ENCODE measurements at regions not wholly inside any gene's neighbourhood (a gene's known extent, or its start where the extent isn't known, plus 50 kb on each side); places are given as distances from the start of the nearest gene placed in this dataset.

DNA sequence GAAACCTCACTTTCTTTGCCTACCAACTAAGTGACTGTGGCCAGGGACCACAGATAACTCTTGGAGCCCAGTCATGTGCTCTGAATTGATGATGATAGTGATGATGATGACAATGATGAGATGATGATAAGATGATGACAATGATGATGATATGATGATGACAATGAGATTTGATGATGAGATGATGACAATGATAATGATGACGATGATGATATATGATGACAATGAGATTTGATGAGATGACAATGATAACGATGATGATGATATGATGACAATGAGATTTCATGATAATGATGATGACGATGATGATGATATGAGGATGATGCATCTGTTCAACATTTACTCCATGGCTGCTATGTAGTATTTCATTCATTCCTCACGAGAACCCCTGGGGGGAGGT lies 213.0 kb downstream of the ERCC6L2 start:
- H3K4me3 ChIP-seq (ENCODE audit: low read depth, low read length): no peak overlapping the region
- TF ChIP-seq CTCF (IDR thresholded peaks at IDR 0.05; ENCODE audit: low read depth, low read length): no peak

DNA sequence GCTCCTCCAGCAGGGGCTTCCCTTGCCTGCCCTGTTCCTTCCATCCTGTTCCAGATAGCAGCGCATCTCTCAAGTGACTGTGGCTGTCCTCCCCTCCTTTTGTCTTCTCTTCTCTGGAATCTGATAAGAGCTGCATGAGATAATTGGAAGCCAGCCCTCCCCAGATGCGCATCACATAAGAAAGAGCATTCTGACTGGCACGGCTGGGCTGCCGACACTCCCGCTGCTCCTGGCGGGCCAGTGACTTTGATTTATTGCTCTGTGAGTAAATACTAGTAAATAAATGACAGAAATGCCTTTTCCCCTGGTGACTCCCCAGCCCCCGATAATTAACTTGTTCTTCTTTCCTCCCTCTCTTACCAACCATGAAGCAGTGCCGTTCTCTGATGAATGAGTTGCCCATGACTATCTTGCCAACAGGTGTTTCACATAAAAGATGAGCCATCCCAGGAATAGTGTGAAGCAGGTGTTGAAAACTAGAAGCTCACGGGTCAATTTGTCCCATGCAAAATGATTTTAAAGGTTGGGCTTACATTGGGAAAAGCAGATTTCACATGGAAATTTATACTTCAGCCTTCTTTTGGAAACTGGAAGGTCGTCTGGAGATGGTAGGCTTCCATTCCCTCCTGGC lies 212.3 kb downstream of the ERCC6L2 start:
- no peak for TF ChIP-seq CTCF (IDR thresholded peaks at IDR 0.05; ENCODE audit: low read depth, low read length)
- no peak overlapping the region for H3K4me3 ChIP-seq (ENCODE audit: low read depth, low read length)

DNA sequence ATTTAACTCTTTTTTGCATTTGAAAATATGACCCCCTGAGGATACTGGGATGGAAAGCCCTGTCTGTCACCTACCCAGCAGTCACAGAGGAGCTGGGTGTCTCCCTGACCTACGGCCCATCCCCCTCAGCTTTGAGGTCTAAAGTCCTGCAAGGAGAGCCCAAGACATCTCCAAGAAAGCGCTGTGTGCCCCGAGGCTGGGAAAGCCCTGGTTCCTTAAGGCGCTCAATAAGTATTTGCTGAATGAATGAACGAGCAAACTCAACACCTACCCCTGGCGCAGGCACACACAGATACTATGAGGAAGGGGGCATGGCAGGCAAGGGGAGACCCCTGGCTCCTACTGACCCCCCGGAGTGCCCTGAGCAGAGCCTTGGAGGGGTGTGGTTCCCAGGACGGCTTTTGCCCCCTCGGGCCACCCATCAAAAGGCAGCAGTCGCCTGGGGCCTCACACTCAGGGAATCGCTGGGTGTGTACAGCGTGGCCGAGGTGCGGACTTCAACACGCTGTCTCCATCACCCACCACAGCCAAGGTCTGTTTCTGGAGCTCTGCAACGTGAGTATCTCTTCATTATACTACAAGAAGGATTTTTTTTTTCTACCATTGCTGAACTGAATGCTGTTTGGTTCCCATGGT lies 211.6 kb downstream of the ERCC6L2 start:
- TF ChIP-seq CTCF (IDR thresholded peaks at IDR 0.05; ENCODE audit: low read depth, low read length): no peak
- H3K4me3 ChIP-seq (ENCODE audit: low read depth, low read length): no peak overlapping the region

DNA sequence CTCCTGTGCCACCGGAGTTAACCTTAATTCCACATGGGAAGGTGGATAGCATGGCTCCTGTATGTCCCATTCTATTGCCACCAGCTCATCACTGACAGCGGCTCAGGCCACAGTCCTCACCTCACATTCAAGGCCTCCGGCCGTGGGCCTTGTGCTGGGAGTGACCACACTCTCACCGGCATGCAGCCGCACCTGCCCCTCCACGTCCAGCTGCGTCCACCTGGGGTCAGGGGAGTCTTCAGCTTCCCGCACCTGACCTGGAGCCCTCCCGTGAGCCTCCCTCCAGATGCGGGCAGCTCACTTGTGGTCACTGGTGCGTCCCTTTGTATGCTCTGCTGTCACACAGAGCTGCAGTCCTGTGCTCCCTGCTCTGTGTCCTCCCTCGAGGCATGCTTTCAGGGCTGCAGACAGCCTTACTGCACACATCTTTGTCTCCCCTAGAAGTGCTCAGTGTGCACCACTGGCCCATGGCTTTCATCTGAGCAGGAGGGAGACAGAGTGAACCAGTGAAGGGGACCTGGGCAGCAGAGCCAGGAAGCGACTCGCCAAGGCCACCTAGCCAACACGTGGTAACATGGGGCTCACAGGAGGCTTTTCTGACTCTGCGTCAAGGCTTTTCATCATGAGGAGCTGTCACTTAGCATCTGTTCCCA lies 210.1 kb downstream of the ERCC6L2 start:
- no peak for TF ChIP-seq CTCF (IDR thresholded peaks at IDR 0.05; ENCODE audit: low read depth, low read length)
- H3K4me3 ChIP-seq (ENCODE audit: low read depth, low read length): no peak overlapping the region

- no peak overlapping the region for H3K4me3 ChIP-seq (ENCODE audit: low read depth, low read length)
- no peak for TF ChIP-seq CTCF (IDR thresholded peaks at IDR 0.05; ENCODE audit: low read depth, low read length)
Measured at GRCh38 chr9:96084331-96084734, 208.8 kb downstream of the ERCC6L2 start.

- no peak for TF ChIP-seq CTCF (IDR thresholded peaks at IDR 0.05; ENCODE audit: low read depth, low read length)
- no peak overlapping the region for H3K4me3 ChIP-seq (ENCODE audit: low read depth, low read length)
Measured at GRCh38 chr9:96082516-96083232, 207.2 kb downstream of the ERCC6L2 start.
